AG10803 (cell line): ENCODE measurements at regions not wholly inside any gene's neighbourhood (a gene's known extent, or its start where the extent isn't known, plus 50 kb on each side); places are given as distances from the start of the nearest gene placed in this dataset.
A peak's percentile ranks its signal among the peaks of the same experiment; 100 is the strongest.

ENCODE experiments used
- DNase-seq: peaks from one replicate; pipeline ENCODE4 v3.0.0; 2010; ENCODE audit warnings: low read depth
- H3K4me3 ChIP-seq: 2 replicates; pipeline ENCODE4 v1.5.1; 2011; ENCODE audit warnings: mild to moderate bottlenecking, low read length, control low read depth
- TF ChIP-seq, protein P1 (sequence below): conservative IDR thresholded peaks from 2 replicates; pipeline ENCODE4 v1.5.1; 2011; ENCODE audit warnings: mild to moderate bottlenecking, low read length, control low read depth, inconsistent platforms

DNA sequence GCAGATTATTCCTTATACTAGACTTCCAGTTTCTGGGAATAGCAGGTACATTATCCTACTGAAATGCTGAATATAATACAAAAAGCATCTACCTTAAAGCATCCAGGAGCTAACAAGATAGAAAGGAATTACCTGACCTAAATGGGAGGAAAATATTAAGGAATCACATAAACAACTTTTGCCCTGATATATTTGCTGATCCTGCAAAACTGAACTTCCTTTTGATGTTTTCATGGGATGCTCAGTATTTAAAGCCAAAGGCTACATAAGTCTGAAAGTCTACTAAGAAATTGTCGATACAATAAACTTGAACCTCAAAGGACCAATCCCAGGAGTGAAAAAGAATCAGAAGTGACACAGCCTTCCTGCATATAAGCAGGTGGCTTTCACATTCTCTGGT lies 85.6 kb upstream of the C1orf21 start:
- TF ChIP-seq, protein P1, sequence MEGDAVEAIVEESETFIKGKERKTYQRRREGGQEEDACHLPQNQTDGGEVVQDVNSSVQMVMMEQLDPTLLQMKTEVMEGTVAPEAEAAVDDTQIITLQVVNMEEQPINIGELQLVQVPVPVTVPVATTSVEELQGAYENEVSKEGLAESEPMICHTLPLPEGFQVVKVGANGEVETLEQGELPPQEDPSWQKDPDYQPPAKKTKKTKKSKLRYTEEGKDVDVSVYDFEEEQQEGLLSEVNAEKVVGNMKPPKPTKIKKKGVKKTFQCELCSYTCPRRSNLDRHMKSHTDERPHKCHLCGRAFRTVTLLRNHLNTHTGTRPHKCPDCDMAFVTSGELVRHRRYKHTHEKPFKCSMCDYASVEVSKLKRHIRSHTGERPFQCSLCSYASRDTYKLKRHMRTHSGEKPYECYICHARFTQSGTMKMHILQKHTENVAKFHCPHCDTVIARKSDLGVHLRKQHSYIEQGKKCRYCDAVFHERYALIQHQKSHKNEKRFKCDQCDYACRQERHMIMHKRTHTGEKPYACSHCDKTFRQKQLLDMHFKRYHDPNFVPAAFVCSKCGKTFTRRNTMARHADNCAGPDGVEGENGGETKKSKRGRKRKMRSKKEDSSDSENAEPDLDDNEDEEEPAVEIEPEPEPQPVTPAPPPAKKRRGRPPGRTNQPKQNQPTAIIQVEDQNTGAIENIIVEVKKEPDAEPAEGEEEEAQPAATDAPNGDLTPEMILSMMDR, result no peak
- H3K4me3 ChIP-seq, result no peak overlapping the region
- DNase-seq, result no peak

DNA sequence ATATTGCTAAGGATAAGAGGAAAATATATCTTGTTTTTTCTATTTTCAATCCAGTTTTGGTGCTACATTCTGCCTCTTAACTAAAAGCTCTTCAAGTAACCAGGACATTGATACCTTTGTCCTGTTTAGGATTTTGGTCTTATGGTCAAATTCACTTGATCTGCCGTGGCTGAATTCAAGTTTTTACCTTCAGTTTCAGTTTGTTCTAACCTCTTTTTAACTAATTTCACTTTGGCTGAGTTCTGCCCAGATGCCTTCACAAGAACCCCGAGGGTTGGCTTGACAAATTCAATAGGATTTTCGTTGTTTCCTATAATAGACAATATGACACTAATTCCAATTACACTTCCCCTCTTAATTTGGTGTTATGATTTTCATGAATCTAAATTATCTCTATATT lies 84.5 kb upstream of the C1orf21 start:
- no peak for DNase-seq
- TF ChIP-seq, protein P1, result no peak
- H3K4me3 ChIP-seq, result no peak overlapping the region

DNA sequence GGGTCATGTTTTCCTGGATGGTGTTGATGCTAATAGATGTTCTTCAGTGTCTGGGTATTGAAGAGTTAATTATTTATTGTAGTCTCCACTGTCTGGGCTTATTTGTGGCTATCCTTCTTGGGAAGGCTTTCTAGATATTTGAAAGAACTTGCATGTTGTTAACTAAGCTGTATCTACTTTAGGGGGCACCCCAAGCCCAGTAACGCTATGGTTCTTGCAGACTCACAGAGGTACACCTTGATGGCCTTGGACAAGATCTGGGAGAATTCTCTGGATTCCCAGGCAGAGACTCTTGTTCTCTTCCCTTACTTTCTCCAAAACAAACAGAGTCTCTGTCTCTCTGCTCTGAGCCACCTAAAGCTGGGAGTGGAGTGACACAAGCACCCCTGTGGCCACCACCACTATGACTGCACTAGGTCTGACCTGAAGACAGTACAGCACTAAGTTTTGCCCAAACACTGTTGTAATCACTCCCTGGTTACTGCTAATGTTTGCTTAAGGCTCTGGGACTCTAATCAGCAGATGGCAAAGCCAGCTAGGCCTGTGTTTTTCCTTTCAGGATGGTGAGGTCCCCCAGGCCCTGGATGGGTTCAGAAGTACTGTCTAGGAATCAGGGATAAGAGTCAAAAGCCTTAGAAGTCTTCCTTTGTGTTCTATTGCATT lies 76.5 kb upstream of the C1orf21 start:
- TF ChIP-seq, protein P1, result no peak
- no peak for DNase-seq
- H3K4me3 ChIP-seq, result no peak overlapping the region

DNA sequence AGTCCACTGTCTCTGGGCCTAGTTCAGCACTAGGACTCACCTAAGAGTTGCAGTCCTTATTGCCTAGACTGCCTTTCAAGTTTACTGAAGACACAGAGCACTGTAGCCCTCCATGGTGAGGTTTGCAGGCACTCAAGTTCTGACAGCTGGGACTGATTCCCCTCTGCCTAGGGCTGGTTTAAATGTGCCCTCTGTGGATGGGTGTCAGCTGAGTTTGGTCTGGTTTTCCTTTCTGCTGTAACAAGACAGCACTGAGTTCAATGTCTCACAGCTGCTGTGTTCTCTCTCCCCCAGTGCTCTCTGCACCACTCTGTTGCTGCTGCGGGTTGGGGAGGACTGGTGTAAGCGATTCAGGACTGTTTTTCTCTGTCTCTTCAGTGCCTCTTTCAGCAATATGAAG lies 75.2 kb upstream of the C1orf21 start:
- TF ChIP-seq, protein P1, result no peak
- no peak for DNase-seq
- no peak overlapping the region for H3K4me3 ChIP-seq

DNA sequence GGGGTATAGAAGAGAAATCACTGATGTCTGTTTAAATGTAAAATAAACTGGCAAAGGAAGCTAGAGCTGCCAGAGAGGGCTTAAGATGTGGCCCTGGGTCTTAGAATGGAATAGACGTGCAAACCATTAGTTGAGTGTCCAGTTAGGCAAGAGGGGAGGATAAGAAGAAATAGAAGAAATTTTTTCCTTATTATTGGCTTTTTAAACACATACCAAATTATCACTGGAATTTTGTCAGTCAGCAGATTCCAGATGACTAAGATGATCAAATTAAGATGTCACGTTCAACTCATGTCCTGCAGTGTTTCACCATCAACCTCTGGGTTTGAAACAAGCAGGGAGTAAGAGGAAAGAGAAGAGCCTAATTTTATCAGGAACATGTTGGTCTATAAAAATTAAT lies 71.6 kb upstream of the C1orf21 start:
- TF ChIP-seq, protein P1, result no peak
- H3K4me3 ChIP-seq, result no peak overlapping the region
- peak; percentile 93 for DNase-seq

DNA sequence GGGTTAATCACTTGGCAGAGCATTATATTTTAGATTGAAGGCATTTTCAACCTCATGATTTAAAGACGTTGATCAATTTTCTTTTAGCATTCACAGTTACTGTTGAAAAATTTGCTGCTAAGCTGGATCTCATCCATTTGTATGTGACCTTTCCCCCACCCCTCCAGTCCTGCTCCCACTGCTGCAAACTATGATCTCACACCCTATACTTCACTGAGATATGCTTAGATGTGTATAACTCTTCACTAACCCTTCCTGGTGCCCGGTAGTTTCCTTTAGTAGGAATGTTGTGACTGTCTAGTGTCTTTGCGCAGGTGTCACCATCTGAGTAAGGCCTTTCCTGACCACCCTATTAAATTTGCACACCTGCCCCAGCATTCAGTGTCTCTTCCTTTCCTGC lies 67.0 kb upstream of the C1orf21 start:
- H3K4me3 ChIP-seq, result no peak overlapping the region
- TF ChIP-seq, protein P1, result no peak
- DNase-seq, result no peak

DNA sequence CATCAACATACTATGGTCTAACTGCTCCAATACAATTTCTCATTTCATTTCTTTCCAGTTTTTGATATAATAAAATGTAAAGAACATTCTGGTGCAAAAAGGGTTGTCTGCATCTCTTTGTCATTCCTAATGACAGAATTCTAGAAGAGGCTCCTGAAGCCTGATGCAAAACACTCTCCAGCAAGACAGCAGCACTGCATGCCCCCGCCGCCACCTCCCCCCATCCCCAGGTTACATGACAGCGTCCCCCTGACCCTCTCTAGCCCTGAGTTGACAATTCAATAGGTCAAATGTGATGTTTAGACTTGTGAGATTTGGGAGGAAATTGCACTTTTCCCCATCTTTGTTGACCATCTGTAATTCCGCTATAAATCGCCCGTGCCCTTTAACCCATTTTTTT lies 64.6 kb upstream of the C1orf21 start:
- TF ChIP-seq, protein P1, result no peak
- H3K4me3 ChIP-seq, result no peak overlapping the region
- DNase-seq, result no peak
